ENCODE measurements at regions not wholly inside any gene's neighbourhood (a gene's known extent, or its start where the extent isn't known, plus 50 kb on each side); places are given as distances from the start of the nearest gene placed in this dataset.

DNA sequence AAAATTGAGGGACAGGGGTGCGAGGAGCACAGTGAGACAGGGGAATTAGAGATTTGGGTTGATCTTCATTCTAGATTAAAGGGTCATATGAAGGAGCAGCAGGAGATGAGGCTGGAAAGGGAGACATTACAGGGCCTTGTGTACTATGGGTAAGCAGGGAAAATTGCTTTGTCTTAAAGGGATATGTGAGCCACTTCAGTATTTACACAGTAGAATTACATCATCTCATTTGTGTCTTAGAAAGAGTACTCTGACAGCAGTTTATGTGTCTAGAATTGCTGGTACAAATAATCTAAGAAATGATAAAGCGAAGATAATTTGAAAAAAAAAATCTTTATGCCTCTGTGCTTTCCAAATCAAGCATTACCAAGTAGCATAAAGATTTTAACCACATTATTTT is 287.0 kb upstream of the ARRDC3 start:
- POLR2A ChIA-PET, result no interaction called here
- Mint-ChIP-seq H3K4me3 (no peak overlapping the region), H3K27ac (no peak overlapping the region), H3K36me3 (ENCODE audit: low read depth) (no peaks in the 10 kb centered on the region), H3K4me1 (no peaks in the 10 kb centered on the region), H3K9me3 (no peaks in the 10 kb centered on the region), H3K27me3 (no peaks in the 10 kb centered on the region)
- CTCF ChIA-PET, result interaction anchor here (1.0 kb wide), 1 partner anchor 8 kb away, joined by 3 read pairs; no protein-coding TSS in a partner anchor
- DNase-seq, result no peak

DNA sequence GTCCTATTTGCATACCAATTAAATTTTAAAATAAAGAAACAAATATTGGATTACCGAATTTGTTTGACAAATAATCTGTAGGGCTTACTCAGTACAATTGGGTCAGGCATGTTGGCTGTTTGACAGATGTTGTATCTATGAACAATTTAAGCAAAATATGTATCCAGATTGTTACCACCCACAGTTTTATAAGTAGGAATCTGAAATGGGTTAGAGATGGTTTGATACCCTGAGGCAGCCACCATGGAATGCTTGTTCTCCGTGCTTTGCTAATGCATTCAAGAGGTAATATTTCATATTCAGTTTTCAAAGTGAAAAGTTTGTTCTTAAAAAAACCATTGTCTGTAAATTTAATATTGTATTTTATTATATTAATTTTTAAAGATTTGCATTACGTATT is 285.1 kb upstream of the ARRDC3 start:
- CTCF ChIA-PET, result no interaction called here
- POLR2A ChIA-PET, result no interaction called here
- no peaks in the 10 kb centered on the region for H3K36me3 Mint-ChIP-seq (ENCODE audit: low read depth)
- no peak for DNase-seq
- no peaks in the 10 kb centered on the region for H3K9me3 Mint-ChIP-seq
- H3K4me1 Mint-ChIP-seq, result no peaks in the 10 kb centered on the region
- no peak overlapping the region for H3K4me3 Mint-ChIP-seq
- H3K27me3 Mint-ChIP-seq, result no peaks in the 10 kb centered on the region
- H3K27ac Mint-ChIP-seq, result no peak overlapping the region

DNA sequence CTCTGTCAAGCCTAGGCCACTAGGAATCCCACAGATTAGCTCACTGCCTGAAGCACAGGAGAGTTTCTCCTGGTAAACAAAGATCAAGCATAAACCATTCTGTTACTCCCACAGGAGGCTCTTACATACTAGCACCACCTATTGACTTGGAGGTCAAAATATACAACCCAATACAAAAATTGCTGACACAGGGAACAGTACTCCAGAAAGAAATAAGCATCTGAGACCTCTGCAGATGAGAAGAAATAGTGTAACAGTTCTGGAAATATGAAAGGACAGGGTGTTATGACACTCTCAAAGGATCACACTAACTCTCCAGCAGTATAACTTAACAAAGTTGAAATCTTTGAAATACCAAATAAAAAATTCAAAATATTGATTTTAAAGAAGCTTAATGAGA is 269.6 kb upstream of the ARRDC3 start:
- peaks cover 15% of the 10 kb centered on the region for H3K9me3 Mint-ChIP-seq
- POLR2A ChIA-PET, result no interaction called here
- no peak overlapping the region for H3K27ac Mint-ChIP-seq
- DNase-seq, result no peak
- CTCF ChIA-PET, result no interaction called here
- H3K36me3 Mint-ChIP-seq (ENCODE audit: low read depth), result no peaks in the 10 kb centered on the region
- no peaks in the 10 kb centered on the region for H3K27me3 Mint-ChIP-seq
- H3K4me3 Mint-ChIP-seq, result no peak overlapping the region
- H3K4me1 Mint-ChIP-seq, result no peaks in the 10 kb centered on the region

DNA sequence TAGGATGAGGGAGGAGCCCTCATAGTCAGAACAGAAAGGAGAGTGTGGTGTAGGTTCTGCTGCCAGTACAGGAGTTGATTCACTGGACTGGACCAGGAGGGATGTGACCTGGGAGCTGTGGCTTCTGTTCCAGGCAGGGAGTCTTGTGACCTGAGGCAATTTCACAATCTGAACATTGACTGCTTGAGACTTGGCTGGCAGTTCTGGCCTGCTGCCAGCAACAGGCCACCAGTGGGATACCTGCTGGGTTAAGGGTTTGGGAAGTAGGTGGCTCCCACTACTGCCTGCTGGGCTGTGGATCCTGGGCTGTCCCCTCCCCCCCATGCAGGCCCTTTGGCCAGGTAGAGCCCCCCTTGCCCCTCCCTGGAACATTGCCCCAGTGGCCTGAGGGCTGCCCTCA is 268.6 kb upstream of the ARRDC3 start:
- Mint-ChIP-seq H3K9me3 (peaks cover 8% of the 10 kb centered on the region), H3K4me3 (no peak overlapping the region), H3K4me1 (no peaks in the 10 kb centered on the region), H3K36me3 (ENCODE audit: low read depth) (no peaks in the 10 kb centered on the region), H3K27me3 (no peaks in the 10 kb centered on the region), H3K27ac (no peak overlapping the region)
- DNase-seq, result no peak
- CTCF ChIA-PET, result no interaction called here
- POLR2A ChIA-PET, result no interaction called here

DNA sequence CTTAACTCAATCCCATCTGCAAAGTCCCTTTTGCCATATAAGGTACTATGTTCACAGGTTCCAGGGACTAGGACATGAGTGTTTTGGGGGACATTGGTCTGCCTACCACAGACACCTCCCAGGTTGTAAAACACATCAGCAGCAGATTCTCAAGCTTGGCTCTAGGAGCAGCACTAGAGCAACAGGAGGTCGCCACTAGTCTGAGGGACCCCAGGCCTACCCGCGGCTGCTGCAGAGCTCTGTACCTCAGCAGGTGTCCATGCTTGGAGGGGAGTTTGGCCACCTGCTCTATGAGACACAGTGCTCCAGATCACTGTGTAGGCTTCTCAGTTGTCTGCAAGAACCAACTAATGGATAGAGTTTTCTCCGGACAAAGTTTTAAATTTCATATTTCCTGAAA is 262.2 kb upstream of the ARRDC3 start:
- Mint-ChIP-seq H3K4me3 (no peak overlapping the region), H3K27me3 (peaks cover 2% of the 10 kb centered on the region), H3K9me3 (no peaks in the 10 kb centered on the region), H3K4me1 (no peaks in the 10 kb centered on the region), H3K27ac (no peak overlapping the region), H3K36me3 (ENCODE audit: low read depth) (no peaks in the 10 kb centered on the region)
- ChIA-PET POLR2A (no interaction called here), CTCF (no interaction called here)
- no peak for DNase-seq

DNA sequence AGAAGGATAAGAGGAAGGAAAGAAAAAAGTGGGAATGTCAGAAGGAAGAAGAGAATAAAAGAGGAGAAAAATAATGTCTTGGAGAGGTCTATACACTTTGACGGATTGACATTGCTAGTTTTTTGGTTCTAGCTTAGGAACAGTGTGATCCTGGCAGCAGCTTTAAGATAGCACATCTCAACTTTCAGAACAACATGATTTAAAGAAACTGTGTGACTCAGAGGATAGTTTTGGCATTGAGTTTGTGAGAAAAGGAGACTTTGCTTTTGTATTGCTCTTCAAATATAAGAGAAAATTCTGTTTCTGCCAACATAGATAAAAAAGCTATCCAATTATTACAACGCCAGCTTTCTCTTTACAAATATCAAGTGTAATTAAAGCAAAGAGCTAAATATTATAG is 260.7 kb upstream of the ARRDC3 start:
- Mint-ChIP-seq H3K36me3 (ENCODE audit: low read depth) (no peaks in the 10 kb centered on the region), H3K27ac (no peak overlapping the region), H3K27me3 (peaks cover 2% of the 10 kb centered on the region), H3K9me3 (no peaks in the 10 kb centered on the region), H3K4me1 (no peaks in the 10 kb centered on the region), H3K4me3 (no peak overlapping the region)
- POLR2A ChIA-PET, result no interaction called here
- DNase-seq, result no peak
- CTCF ChIA-PET, result no interaction called here

DNA sequence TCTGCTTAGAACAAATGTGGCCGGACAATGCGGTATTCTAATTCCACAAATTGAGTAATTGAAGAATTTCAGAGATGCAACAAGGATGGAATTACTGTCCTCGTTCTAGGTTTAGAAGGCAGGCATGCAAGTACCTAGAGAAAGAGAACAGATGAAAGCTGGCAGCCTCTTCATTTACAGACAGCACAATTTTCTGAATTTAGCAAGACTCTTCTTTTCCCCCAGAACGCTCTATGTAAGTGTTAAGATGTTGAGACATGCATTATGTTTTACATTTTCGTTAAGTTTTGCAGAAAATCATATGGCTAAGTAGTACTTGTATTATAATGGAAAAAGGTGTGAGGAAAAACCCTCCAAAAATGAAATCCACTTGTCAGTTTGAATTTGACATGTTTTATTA is 259.5 kb upstream of the ARRDC3 start:
- H3K4me3 Mint-ChIP-seq, result no peak overlapping the region
- no peak for DNase-seq
- ChIA-PET POLR2A (no interaction called here), CTCF (no interaction called here)
- H3K9me3 Mint-ChIP-seq, result no peaks in the 10 kb centered on the region
- H3K36me3 Mint-ChIP-seq (ENCODE audit: low read depth), result no peaks in the 10 kb centered on the region
- no peaks in the 10 kb centered on the region for H3K4me1 Mint-ChIP-seq
- no peak overlapping the region for H3K27ac Mint-ChIP-seq
- H3K27me3 Mint-ChIP-seq, result peaks cover 2% of the 10 kb centered on the region

DNA sequence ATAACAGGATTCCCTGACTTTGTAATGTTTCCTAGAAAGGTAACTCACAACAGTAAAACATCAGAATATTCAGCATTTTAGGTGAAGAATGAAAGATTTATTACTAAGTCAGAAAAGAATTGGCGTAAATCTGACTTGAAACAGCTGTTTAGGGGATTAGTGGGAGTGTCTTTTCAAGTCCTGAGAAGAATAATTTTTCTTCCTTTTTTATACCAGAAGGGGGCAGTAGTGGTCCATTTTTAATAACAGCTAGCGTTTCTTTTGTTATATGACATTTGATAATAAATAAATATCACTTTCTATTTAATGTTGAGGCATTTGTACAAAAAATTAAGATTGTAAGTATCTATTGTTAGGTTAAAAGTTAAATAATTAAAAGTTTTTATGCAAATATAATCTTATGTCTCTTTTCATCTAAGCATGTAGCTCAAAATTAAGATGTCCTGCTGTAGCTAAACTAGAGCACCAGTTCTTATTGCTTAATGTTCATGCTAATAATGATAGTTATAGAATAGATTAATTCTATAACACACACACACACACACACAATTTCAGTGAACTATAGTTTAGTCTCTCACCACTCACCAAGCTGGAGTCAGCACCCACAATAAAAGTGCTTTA is 258.7 kb upstream of the ARRDC3 start:
- Mint-ChIP-seq H3K4me3 (no peak overlapping the region), H3K27ac (no peak overlapping the region), H3K4me1 (no peaks in the 10 kb centered on the region), H3K9me3 (no peaks in the 10 kb centered on the region), H3K36me3 (ENCODE audit: low read depth) (no peaks in the 10 kb centered on the region), H3K27me3 (peaks cover 3% of the 10 kb centered on the region)
- no peak for DNase-seq
- ChIA-PET POLR2A (no interaction called here), CTCF (interaction anchor here (0.6 kb wide), 1 partner anchor 459 kb away, joined by 3 read pairs; no protein-coding TSS in a partner anchor)

DNA sequence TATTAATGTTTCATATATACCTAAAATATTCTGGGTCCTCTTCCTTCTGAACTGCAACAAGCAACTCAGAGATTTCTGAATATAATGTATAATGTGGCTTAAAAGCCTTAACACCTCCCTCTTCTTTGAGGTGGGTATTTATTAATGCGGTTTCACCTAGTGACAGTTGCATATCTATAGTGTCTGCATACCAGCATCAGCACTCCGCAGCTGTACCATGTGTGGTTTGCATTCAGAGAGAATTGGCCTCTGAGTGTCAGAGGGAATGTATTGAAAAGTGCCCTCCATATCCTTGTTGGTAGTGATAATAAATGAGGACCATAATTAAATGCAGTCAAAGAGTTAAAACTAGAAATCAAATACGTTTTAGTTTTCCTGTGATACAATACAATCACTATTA is 256.6 kb upstream of the ARRDC3 start:
- Mint-ChIP-seq H3K27ac (no peak overlapping the region), H3K36me3 (ENCODE audit: low read depth) (no peaks in the 10 kb centered on the region), H3K27me3 (peaks cover 3% of the 10 kb centered on the region), H3K4me3 (no peak overlapping the region), H3K9me3 (no peaks in the 10 kb centered on the region), H3K4me1 (no peaks in the 10 kb centered on the region)
- DNase-seq, result no peak
- POLR2A ChIA-PET, result no interaction called here
- CTCF ChIA-PET, result no interaction called here

DNA sequence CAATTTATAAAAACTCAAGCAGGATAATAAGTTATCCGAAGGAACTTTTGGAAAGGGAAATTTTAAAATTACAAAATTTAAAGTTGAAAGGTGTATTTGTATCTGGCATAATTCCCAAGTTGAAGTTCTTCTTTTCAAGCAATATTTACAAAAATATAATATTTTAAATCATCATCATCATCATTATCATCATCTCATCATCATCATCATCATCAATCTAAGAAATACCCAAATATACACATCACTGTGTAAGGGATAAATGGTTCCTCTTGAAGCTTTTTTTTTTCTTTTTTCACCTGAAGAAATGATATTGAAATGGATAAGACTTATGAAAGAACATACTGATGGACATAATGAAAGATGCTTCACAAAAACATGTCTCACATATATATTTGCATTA is 254.9 kb upstream of the ARRDC3 start:
- H3K27me3 Mint-ChIP-seq, result peaks cover 2% of the 10 kb centered on the region
- CTCF ChIA-PET, result no interaction called here
- H3K4me3 Mint-ChIP-seq, result no peak overlapping the region
- H3K9me3 Mint-ChIP-seq, result no peaks in the 10 kb centered on the region
- H3K4me1 Mint-ChIP-seq, result no peaks in the 10 kb centered on the region
- POLR2A ChIA-PET, result no interaction called here
- no peak overlapping the region for H3K27ac Mint-ChIP-seq
- no peak for DNase-seq
- no peaks in the 10 kb centered on the region for H3K36me3 Mint-ChIP-seq (ENCODE audit: low read depth)

DNA sequence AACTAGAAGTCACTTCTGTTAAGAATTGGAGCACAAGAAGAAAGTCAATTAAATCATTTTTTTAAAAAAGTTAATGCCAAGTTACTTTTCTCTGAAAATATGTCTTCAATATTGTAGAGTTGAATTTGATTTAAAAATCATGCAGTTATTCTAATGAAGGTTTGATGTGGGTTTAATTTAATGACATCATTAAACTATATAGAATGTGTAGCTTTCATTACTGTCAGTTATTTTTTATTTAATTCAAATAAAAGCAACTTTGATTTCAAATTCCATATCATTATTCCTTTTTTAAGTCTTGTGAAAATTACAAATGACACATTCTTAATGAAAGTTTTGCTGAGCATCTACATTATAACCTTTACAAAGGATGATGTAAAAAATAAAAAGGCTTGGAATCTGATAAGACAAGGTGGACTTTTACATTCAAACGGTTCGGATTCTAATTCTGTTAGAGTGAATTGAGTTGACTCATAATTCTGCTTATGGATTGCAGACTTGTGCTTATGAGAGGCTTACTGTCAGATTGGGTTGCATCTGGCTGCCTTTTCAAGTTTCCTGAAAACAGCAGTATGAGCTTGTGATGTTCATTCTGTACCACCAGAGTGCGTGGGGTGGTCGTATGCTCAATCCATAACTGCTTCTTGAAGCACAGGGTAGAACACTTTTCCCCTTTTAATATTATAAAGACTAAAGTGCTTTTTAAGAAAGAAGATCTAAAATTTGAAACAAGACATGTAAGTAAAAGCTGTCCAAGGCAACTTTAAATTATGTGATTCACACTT is 253.0 kb upstream of the ARRDC3 start:
- Mint-ChIP-seq H3K9me3 (no peaks in the 10 kb centered on the region), H3K4me1 (no peaks in the 10 kb centered on the region), H3K4me3 (no peak overlapping the region), H3K27me3 (peaks cover 2% of the 10 kb centered on the region), H3K27ac (no peak overlapping the region), H3K36me3 (ENCODE audit: low read depth) (no peaks in the 10 kb centered on the region)
- ChIA-PET POLR2A (no interaction called here), CTCF (interaction anchor here (0.6 kb wide), 2 partner anchors 13 to 132 kb away, joined by 3 to 4 read pairs; no protein-coding TSS in a partner anchor)
- DNase-seq, result no peak

DNA sequence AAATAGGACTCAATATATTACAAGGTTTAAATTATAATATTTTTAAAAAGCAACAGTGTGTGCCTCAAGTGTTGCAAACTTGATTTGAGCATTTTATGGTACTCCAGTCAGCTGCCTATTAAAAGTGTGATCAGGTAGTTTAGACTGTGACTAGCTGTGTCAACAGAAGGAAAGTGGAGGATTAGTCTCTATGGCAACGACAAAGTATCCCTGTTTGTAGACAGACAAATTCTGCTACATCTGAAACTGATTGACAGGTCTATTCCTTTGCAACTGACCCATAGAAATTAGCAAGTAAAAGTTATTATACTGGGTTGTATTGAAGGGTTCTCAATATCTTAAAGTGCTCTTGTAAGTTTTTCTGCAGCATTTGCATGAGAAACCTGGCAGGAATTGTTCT is 249.8 kb upstream of the ARRDC3 start:
- H3K9me3 Mint-ChIP-seq, result no peaks in the 10 kb centered on the region
- H3K27me3 Mint-ChIP-seq, result peaks cover 2% of the 10 kb centered on the region

DNA sequence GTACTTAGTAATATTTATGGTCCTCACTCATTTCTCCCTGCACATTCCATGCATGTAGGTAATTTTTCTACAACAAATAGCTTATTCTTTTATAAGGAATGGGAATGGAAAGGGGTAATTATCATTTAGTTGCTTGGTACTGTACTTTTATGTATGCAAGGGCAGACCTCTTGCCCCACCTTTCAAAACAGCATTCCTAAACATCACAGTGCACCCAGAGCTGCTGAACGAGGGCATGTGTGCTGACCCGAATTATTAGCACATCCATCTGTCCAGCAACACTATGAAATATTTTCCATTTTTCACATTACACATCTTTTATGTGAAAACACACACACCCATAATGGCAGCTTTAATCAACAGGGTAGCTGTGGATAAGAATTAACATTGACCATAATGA is 228.6 kb upstream of the ARRDC3 start:
- H3K9me3 Mint-ChIP-seq, result no peaks in the 10 kb centered on the region
- no peak overlapping the region for H3K27ac Mint-ChIP-seq
- no peaks in the 10 kb centered on the region for H3K4me1 Mint-ChIP-seq
- no peak for DNase-seq
- ChIA-PET POLR2A (no interaction called here), CTCF (interaction anchor here (1.2 kb wide), 1 partner anchor 11 kb away, joined by 4 read pairs; no protein-coding TSS in a partner anchor)
- H3K27me3 Mint-ChIP-seq, result no peaks in the 10 kb centered on the region
- no peak overlapping the region for H3K4me3 Mint-ChIP-seq
- no peaks in the 10 kb centered on the region for H3K36me3 Mint-ChIP-seq (ENCODE audit: low read depth)

More for the DNA sequence above, 249.8 kb upstream of the ARRDC3 start:
- H3K27ac Mint-ChIP-seq, result no peak overlapping the region
- H3K4me1 Mint-ChIP-seq, result no peaks in the 10 kb centered on the region
- CTCF ChIA-PET, result no interaction called here
- POLR2A ChIA-PET, result no interaction called here
- H3K4me3 Mint-ChIP-seq, result no peak overlapping the region
- DNase-seq, result no peak
- H3K36me3 Mint-ChIP-seq (ENCODE audit: low read depth), result no peaks in the 10 kb centered on the region

DNA sequence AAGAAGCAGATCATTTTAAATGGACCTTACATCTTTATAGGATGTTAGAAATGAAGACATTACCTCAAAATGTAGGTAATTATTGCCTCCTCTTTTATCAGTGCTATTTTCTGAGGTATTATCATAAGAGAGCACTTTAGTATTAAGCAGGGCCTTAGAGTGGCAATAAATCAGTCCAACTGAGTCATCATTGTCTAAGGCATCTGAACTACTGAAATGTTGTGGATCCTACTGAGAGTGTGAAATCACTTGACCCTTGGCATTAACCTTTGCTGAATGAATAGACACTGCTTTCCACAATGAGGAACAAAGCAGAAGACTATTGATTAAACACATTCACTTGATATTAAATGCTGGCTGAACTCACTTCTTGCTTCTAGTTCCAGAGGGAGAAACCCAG is 224.6 kb upstream of the ARRDC3 start:
- CTCF ChIA-PET, result no interaction called here
- H3K36me3 Mint-ChIP-seq (ENCODE audit: low read depth), result no peaks in the 10 kb centered on the region

More for the DNA sequence above, 224.6 kb upstream of the ARRDC3 start:
- H3K27me3 Mint-ChIP-seq, result no peaks in the 10 kb centered on the region
- DNase-seq, result no peak
- H3K27ac Mint-ChIP-seq, result no peak overlapping the region
- no peaks in the 10 kb centered on the region for H3K9me3 Mint-ChIP-seq
- POLR2A ChIA-PET, result no interaction called here
- H3K4me3 Mint-ChIP-seq, result no peak overlapping the region
- no peaks in the 10 kb centered on the region for H3K4me1 Mint-ChIP-seq

All from activated CD4-positive, alpha-beta T cell treated with anti-CD3 and anti-CD28 coated beads, Interleukin-2, amount 10 ng/mL, durations not matched to agents 7 days and 5 days (primary cell).